ENCODE measurements at regions not wholly inside any gene's neighbourhood (a gene's known extent, or its start where the extent isn't known, plus 50 kb on each side); places are given as distances from the start of the nearest gene placed in this dataset.

DNA sequence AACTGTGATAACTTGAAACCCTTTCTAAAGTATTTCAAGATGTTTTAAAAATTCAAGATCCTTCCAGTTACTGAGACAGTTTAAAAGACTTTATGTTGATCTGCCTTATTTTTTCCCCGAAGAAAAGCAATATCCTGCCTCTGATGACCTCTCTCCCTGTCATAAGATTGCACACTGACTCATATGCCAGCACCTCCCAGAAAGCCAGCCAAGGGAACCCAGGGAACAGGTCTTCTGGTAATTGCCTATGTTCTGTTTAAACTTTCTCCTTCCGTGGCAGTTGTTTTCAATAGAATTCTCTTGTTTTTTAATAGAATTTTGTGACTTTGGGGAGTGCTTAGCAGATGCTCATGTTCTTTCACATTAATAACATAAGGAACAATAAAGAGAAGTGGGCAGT, 300.2 kb upstream of the PRKD1 start:
- intact Hi-C loops (cut with micrococcal nuclease) = loop anchor here (10.0 kb wide), 2 partner anchors 217 to 1573 kb away; no protein-coding TSS in a partner anchor
- Histone ChIP-seq H3K4me1 (ENCODE audit: insufficient read depth, low read length) (peaks cover 38% of the 10 kb centered on the region), H3K27me3 (ENCODE audit: low read length) (no peaks in the 10 kb centered on the region), H3K79me2 (ENCODE audit: low read length) (no peaks in the 10 kb centered on the region), H2AFZ (ENCODE audit: low read length) (peak overlapping the region; percentile 13; the same call in 1 of the 2 replicates), H4K20me1 (ENCODE audit: low read length) (no peaks in the 10 kb centered on the region), H3K27ac (ENCODE audit: low read length) (peak overlapping the region; percentile 26), H3K9ac (ENCODE audit: low read length) (no peak overlapping the region), H3K9me2 (replicated peaks; ENCODE audit: low read length) (no peaks in the 10 kb centered on the region), H3F3A (ENCODE audit: low read length, unreplicated experiment) (no peaks in the 10 kb centered on the region), H3K4me2 (ENCODE audit: low read length) (peak overlapping the region; percentile 48), H3K4me3 (ENCODE audit: low read length) (peak overlapping the region; percentile 4; the same call in 1 of the 2 replicates), H3K36me3 (ENCODE audit: low read depth, low read length) (no peaks in the 10 kb centered on the region), H3K9me3 (ENCODE audit: low read length) (no peaks in the 10 kb centered on the region)
- ATAC-seq (peak; percentile 76), DNase-seq (peak; percentile 86)
- no TSS peak for BruUV-seq (replicated peaks)
- TF ChIP-seq, protein P1, sequence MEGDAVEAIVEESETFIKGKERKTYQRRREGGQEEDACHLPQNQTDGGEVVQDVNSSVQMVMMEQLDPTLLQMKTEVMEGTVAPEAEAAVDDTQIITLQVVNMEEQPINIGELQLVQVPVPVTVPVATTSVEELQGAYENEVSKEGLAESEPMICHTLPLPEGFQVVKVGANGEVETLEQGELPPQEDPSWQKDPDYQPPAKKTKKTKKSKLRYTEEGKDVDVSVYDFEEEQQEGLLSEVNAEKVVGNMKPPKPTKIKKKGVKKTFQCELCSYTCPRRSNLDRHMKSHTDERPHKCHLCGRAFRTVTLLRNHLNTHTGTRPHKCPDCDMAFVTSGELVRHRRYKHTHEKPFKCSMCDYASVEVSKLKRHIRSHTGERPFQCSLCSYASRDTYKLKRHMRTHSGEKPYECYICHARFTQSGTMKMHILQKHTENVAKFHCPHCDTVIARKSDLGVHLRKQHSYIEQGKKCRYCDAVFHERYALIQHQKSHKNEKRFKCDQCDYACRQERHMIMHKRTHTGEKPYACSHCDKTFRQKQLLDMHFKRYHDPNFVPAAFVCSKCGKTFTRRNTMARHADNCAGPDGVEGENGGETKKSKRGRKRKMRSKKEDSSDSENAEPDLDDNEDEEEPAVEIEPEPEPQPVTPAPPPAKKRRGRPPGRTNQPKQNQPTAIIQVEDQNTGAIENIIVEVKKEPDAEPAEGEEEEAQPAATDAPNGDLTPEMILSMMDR (conservative IDR thresholded peaks at IDR 0.05; ENCODE audit: low read depth, low read length) = no peak
- TF ChIP-seq EZH2 (IDR thresholded peaks at IDR 0.05; ENCODE audit: low read length, unreplicated experiment) (no peak), EZH2phosphoT487 (IDR thresholded peaks at IDR 0.05; ENCODE audit: borderline replicate concordance, low read length) (no peak)
- CTCF ChIA-PET = no interaction called here
- POLR2A ChIA-PET (ENCODE audit: unreplicated experiment) = no interaction called here

DNA sequence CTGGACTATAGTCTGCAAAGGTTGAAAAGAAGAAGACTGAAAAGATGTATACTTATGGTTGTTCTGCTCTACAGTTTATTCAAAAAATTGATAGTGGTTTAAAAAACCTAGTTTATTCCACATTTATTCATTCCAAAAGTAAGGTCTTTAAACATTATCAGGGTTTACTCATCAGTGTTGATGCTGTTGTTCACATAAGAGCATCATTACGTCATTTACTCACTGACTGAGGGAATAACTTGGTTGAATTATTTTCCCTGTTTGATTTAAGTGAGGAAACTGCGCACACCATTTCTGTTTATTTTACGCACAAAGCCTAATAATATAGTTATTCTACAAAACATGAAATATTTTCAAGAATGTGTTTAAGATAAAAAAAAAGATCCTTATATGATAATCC, 303.1 kb upstream of the PRKD1 start:
- Histone ChIP-seq H3K9me3 (ENCODE audit: low read length) (no peaks in the 10 kb centered on the region), H3F3A (ENCODE audit: low read length, unreplicated experiment) (no peaks in the 10 kb centered on the region), H3K36me3 (ENCODE audit: low read depth, low read length) (no peaks in the 10 kb centered on the region), H4K20me1 (ENCODE audit: low read length) (no peaks in the 10 kb centered on the region), H3K9me2 (replicated peaks; ENCODE audit: low read length) (no peaks in the 10 kb centered on the region), H3K4me3 (ENCODE audit: low read length) (no peak overlapping the region), H3K27ac (ENCODE audit: low read length) (no peak overlapping the region), H2AFZ (ENCODE audit: low read length) (no peak overlapping the region), H3K9ac (ENCODE audit: low read length) (no peak overlapping the region), H3K4me2 (ENCODE audit: low read length) (no peak overlapping the region), H3K4me1 (ENCODE audit: insufficient read depth, low read length) (peaks cover 19% of the 10 kb centered on the region), H3K27me3 (ENCODE audit: low read length) (no peaks in the 10 kb centered on the region), H3K79me2 (ENCODE audit: low read length) (no peaks in the 10 kb centered on the region)
- CTCF ChIA-PET = no interaction called here
- POLR2A ChIA-PET (ENCODE audit: unreplicated experiment) = no interaction called here
- BruUV-seq (replicated peaks) = no TSS peak
- TF ChIP-seq EZH2 (IDR thresholded peaks at IDR 0.05; ENCODE audit: low read length, unreplicated experiment) (no peak), EZH2phosphoT487 (IDR thresholded peaks at IDR 0.05; ENCODE audit: borderline replicate concordance, low read length) (no peak)
- TF ChIP-seq, protein P1 (conservative IDR thresholded peaks at IDR 0.05; ENCODE audit: low read depth, low read length) = no peak
- ATAC-seq (no peak), DNase-seq (no peak)
- intact Hi-C loops (cut with micrococcal nuclease) = no loop called here

- H3K9me2 ChIP-seq (replicated peaks; ENCODE audit: low read length) = no peaks in the 10 kb centered on the region
- H3K9ac ChIP-seq (ENCODE audit: low read length) = no peak overlapping the region
- no peaks in the 10 kb centered on the region for H3F3A ChIP-seq (ENCODE audit: low read length, unreplicated experiment)
- TF ChIP-seq, protein P1 (conservative IDR thresholded peaks at IDR 0.05; ENCODE audit: low read depth, low read length) = no peak
- TF ChIP-seq EZH2 (IDR thresholded peaks at IDR 0.05; ENCODE audit: low read length, unreplicated experiment) (no peak), EZH2phosphoT487 (IDR thresholded peaks at IDR 0.05; ENCODE audit: borderline replicate concordance, low read length) (no peak)
- no peaks in the 10 kb centered on the region for H4K20me1 ChIP-seq (ENCODE audit: low read length)
- H3K9me3 ChIP-seq (ENCODE audit: low read length) = no peaks in the 10 kb centered on the region
- ChIA-PET CTCF (no interaction called here), POLR2A (ENCODE audit: unreplicated experiment) (no interaction called here)
- no peak overlapping the region for H3K4me2 ChIP-seq (ENCODE audit: low read length)
- no peaks in the 10 kb centered on the region for H3K36me3 ChIP-seq (ENCODE audit: low read depth, low read length)
- peaks cover under 1% of the 10 kb centered on the region; the same call in 1 of the 2 replicates for H3K4me1 ChIP-seq (ENCODE audit: insufficient read depth, low read length)
- no peaks in the 10 kb centered on the region for H3K79me2 ChIP-seq (ENCODE audit: low read length)
- DNase-seq (no peak), ATAC-seq (no peak)
- H2AFZ ChIP-seq (ENCODE audit: low read length) = no peak overlapping the region
- H3K4me3 ChIP-seq (ENCODE audit: low read length) = no peak overlapping the region
- H3K27me3 ChIP-seq (ENCODE audit: low read length) = no peaks in the 10 kb centered on the region
- BruUV-seq (replicated peaks) = no TSS peak
- intact Hi-C loops (cut with micrococcal nuclease) = no loop called here
- H3K27ac ChIP-seq (ENCODE audit: low read length) = no peak overlapping the region
These were observed 307.3 kb upstream of the PRKD1 start for GRCh38 chr14:30234966-30235365.
